Left renal pelvis (tissue), 4 donors: ENCODE measurements at regions not wholly inside any gene's neighbourhood (a gene's known extent, or its start where the extent isn't known, plus 50 kb on each side); places are given as distances from the start of the nearest gene placed in this dataset.
"Not testable (repeated sequence)": the region's sequence is repeated elsewhere in the genome, so short reads cannot be mapped to it uniquely, and the experiment has no call there.

Experiments
- DNase-seq, 4 donors: peaks; one replicate each; pipeline ENCODE4 v3.0.0-alpha.2; 2013; ENCODE audit warnings: low read depth in 4 of 4, low spot score in 3 of 4

- DNase-seq: no peak
Measured at GRCh38 chr5:124560370-124560769, 186.1 kb downstream of the ZNF608 start.

DNA sequence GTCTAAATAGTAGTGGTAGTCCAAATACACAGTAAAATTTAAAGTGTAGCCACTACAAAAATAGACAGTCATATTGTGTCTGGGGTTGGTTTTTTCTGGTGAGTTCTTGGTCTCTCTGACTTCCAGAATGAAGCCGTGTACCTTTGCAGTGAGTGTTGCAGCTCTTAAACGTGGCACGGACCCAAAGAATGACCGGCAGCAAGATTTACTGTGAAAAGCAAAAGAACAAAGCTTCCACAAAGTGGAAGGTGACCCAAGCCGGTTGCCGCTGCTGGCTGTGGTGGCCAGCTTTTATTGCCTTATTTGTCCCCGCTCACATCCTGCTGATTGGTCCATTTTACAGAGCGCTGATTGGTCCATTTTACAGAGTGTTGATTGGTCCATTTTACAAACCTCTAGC is 188.7 kb downstream of the ZNF608 start:
- DNase-seq: no peak

DNA sequence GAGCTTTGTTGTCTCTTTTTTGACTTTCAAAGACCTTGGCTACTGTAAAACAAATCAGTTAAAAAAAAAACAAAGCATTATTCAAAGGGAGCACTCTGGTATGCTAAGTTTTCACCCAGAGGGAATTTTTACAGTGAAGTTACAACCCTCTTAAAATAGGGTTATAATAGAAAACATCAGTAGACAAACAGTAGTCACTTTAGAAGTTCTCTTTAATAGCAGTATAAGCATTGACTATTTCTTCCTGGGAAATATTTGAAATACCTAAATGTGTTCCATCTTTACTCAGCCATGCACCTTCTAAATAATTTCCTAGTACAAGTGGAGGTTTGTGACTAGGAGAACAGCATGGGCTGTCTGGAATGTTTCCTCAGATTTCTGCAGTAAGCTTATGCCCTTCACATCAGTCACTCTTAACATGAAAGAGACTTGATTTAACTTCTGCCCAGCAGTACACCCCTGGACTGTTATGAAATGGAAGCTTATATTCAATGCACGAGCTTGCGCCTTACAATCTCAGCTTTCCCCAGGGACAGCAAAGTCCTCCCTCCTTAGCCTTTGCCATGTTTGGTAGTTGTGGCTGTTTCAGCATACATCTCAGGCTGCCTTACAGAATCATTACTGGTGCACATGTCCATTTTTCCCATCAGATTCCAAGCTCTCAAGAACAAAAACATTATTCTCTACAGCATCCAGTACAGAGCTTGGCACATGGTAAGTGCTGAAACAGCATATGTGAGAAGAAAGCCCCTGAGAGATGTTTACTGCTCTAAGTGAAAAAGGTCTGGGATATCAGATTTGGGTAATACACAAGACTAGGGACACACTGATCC is 191.5 kb downstream of the ZNF608 start:
- DNase-seq: no peak

- DNase-seq: no peak
Measured at GRCh38 chr5:124553911-124554310, 192.5 kb downstream of the ZNF608 start.

DNA sequence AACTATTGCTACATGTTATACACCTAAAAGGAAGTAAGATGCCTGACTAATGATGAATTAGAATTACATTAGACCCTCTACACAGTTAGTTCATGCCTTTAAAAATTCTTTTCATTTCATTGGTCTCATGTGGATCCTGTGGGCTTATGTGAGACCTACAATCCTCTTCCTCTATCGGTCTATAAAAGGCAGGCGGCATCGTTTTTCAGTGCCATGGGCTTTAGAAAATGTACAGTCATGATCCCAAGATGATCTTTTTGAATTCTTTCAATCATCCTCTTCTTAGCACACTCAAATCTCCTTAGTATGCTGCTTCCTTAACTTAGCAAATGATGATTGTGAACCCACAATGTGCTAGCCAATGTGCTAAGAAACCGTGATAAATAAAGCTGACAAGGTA is 193.9 kb downstream of the ZNF608 start:
- no peak for DNase-seq

DNA sequence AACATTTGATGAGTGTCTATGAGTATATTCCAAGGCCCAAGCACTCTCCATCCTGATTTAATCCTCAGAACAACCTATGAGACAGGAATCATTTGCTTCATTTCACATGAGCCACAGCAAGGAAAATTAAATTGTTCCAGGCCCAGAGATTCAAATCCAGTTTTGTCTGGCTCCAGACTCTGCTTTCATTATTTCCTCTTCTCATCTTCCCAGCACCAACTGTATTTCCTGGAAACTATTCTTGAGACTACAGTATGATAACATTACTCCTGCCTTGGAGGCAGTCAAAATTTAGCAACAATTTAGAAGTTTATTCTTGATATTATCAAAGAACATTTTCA is 194.5 kb downstream of the ZNF608 start:
- no peak for DNase-seq

- DNase-seq: no peak
Measured at GRCh38 chr5:124550731-124551130, 195.7 kb downstream of the ZNF608 start.

DNA sequence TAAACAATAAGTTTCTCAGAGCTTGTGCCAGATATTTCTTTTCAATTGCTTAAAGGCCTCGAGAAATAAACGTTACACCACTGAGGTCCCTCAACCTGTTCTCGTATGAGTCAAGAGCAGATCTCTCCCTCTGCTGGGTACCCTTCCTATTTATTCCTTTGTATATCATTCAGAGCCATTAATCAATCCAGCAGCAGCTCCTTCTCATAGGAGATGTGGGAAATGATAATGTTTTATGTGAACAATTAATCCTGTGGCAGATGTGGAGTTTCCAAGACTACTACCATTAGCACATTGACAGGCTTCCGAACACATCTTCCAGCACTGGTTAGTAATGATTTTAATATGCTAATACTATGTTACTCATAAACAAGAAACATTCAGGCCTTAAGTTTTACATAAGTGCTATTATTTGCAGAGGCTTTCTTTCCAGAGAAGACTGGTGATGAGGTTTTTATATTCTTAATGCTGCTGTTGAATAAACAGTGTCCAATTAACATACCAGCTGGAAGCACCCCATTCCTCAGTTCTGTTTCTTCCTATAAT is 196.5 kb downstream of the ZNF608 start:
- DNase-seq: no peak

DNA sequence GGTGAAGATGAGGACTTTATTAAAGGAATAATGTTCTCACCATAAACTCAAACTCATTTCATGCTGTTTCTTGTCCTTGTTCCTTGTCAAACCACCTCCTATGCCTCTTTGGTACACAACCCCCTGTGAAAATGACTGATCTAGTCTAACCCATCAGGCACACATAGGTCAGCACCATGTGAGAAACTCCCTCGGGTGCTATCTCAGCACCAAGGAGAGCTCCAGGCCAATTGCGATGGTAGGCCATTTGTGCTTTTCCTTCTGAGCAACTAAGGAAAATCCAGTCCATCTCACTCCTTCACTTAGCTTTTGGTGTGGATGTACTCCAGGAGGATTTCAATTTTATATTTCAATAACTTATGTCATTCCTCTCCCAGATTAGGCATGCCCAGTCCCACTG is 199.8 kb downstream of the ZNF608 start:
- no peak for DNase-seq

DNA sequence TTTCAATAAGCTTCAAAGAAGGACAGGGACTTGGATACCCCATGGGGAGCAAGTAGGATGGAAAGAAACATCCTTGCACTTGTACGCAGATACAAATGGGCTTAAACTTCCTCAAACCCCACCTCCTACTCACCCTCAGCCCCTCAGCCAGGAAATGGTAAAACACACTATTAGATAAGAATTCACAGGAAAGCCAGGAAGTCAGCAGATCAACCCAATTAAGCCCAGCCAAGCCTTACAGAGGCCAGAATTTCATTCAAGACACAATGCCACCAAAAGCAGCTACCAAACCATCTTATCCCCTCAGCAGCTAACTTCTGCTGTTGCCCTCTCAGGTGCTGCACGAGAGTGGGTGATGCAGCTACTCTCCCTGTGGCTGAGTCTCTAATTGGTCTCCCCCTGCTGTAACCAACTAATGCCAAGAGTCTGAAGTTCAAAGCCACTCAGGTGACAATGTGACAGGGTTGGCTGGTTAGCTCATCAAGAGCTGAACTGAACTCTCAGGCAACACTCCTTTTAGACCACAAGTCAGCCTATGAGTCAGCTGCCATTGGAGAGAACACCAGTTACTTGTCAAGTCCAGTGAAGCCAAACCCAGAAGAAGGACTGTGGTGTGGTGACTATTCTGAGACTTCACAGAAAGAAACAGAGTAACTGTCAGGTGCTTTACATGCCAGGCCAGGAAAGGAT is 201.9 kb downstream of the ZNF608 start:
- no peak for DNase-seq

GRCh38 chr5:124538931-124539330 is 207.5 kb downstream of the ZNF608 start:
- no peak for DNase-seq

- no peak for DNase-seq
Measured at GRCh38 chr5:124538191-124538590, 208.2 kb downstream of the ZNF608 start.

- no peak for DNase-seq
Measured at GRCh38 chr5:124537522-124537921, 208.9 kb downstream of the ZNF608 start.

DNA sequence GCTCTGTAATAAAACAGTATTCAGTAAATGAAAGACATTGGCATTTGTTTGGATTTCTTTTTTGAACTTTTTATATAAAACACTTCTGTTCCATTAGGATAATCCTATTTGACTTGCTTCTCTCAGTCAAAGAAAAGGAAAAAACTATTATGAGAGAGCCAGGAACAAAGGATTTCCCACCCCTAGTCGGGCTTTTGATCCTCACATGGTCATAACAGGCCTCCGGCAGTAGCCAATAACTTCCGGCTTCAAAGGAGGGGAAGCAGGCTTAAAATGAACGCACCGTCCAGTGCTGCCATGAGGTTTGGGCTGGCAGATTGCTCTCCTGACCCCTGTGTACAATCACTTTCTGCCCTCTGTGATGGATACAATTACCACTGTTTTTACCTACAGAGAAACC is 209.3 kb downstream of the ZNF608 start:
- DNase-seq: no peak

GRCh38 chr5:124536333-124536732 is 210.1 kb downstream of the ZNF608 start:
- DNase-seq: no peak

DNA sequence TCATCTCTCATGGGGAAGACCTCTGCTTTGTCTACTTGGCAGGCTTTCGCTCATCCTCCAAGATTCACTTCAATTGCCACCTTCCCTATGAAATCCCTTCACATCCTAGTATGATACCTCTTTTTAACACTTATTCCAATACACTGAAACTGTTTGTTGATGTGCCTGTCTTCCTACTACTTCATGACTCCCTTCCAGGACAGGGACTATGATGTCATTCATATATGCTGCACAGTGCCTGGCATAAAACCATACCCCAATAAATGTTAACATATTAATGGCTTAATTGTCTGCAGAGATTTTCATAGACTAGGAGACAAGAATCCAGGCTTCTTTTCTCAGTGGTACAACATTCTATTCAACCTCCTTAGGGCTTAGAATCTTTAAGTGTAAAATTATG is 215.5 kb downstream of the ZNF608 start:
- no peak for DNase-seq

GRCh38 chr5:124528838-124529237 is 217.6 kb downstream of the ZNF608 start:
- DNase-seq: no peak

DNA sequence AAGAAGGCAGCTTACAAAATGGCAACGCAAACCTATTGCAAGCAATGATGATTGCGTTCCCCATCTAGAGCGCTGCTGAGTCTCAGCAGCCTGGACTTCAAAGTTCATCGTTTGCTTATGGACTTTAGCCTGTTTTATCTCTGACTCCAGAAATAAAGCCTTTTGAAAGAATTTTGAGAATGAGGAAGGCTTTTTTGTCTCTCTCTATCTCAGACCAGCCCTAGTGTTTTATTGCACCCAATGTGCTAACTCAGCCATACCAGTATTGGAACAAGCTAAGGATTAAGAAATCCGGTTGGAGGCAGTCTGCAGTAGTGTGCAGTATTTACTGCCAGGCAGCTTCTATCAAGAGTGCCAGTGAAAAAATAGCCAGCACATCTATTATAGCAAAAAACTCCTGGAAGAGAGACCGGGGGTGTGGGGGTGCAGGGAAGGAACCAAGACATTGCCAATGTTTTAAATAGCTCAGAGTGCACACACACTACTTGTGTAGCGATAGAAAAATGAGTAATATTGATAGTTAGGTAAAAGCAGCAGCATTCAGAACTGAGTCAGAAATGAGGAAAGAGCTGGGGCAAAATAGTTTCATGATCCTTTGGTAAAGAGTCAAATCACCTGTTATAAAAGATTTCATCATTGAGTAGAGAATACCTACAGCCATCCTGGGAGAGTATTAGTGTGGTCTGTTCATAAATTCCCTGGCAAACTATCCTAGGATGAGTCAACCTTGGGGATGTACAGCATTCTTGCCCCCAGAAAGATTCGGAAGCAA is 219.0 kb downstream of the ZNF608 start:
- no peak for DNase-seq

DNA sequence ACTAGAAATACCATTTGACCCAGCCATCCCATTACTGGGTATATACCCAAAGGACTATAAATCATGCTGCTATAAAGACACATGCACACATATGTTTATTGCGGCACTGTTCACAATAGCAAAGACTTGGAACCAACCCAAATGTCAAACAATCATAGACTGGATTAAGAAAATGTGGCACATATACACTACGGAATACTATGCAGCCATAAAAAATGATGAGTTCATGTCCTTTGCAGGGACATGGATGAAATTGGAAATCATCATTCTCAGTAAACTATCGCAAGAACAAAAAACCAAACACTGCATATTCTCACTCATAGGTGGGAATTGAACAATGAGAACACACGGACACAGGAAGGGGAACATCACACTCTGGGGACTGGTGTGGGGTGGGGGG is 220.4 kb downstream of the ZNF608 start:
- not testable (repeated sequence) for DNase-seq

GRCh38 chr5:124524552-124525232 is 221.7 kb downstream of the ZNF608 start:
- no peak for DNase-seq

- DNase-seq: no peak
Measured at GRCh38 chr5:124523897-124524296, 222.5 kb downstream of the ZNF608 start.
